CD4-positive, alpha-beta T cell (primary cell): ENCODE measurements at regions not wholly inside any gene's neighbourhood (a gene's known extent, or its start where the extent isn't known, plus 50 kb on each side); places are given as distances from the start of the nearest gene placed in this dataset.

Experiments
- ATAC-seq: fragments of 200-7000 bp; cut with Tn5 transposase; one replicate; pipeline ENCODE4 v1.10.0; 2022; ENCODE audit warnings: mild to moderate bottlenecking; ENCODE audit not compliant: poor library complexity
- CTCF ChIA-PET: fragments of 350-600 bp; sonication (Branson Sonifier 250); formaldehyde crosslinking; loops from one replicate; lab custom pipeline; 2021; ENCODE audit warnings: antibody characterized with exemption, inconsistent platforms; lab: Charles Lee
- POLR2A ChIA-PET: fragments of 350-600 bp; sonication (Branson Sonifier 250); formaldehyde crosslinking; loops from one replicate; lab custom pipeline; 2021; ENCODE audit warnings: antibody characterized with exemption, inconsistent platforms; lab: Charles Lee
- DNase-seq, 14 experiments: peaks; one replicate each; pipeline ENCODE4 v3.0.0-alpha.2; 2013 to 2020; ENCODE audit warnings: mixed read lengths in 2 of 14
- H3K27ac ChIP-seq, 2 donors: one replicate each; pipeline versions ENCODE4 v1.5.1 to v1.7.0; 2013; ENCODE audit warnings: low read length in 2 of 2, low read depth in 1 of 2, mild to moderate bottlenecking in 1 of 2
- H3K27me3 ChIP-seq, 2 experiments: 1 replicate in 1 of 2; 2 replicates in 1 of 2; pipeline versions ENCODE4 v1.6.1 to v1.7.0; 2013; ENCODE audit warnings: low read length in 2 of 2, control low read depth in 1 of 2, mild to moderate bottlenecking in 1 of 2, moderate library complexity in 1 of 2; ENCODE audit not compliant: insufficient read depth in 2 of 2, control insufficient read depth in 1 of 2
- H3K36me3 ChIP-seq: one replicate; pipeline ENCODE4 v1.6.1; 2013; ENCODE audit warnings: low read length, control low read depth; ENCODE audit not compliant: insufficient read depth
- H3K4me1 ChIP-seq: one replicate; pipeline ENCODE4 v1.6.1; 2013; ENCODE audit warnings: low read length, control low read depth; ENCODE audit not compliant: insufficient read depth
- H3K4me3 ChIP-seq: one replicate; pipeline ENCODE4 v1.5.1; 2013; ENCODE audit warnings: mild to moderate bottlenecking, low read length, moderate library complexity
- H3K9me3 ChIP-seq, 2 experiments: 1 replicate in 1 of 2; 2 replicates in 1 of 2; pipeline versions ENCODE4 v1.6.1 to v1.7.0; 2013; ENCODE audit warnings: low read length in 2 of 2, mild to moderate bottlenecking in 2 of 2, control low read depth in 1 of 2, moderate library complexity in 1 of 2; ENCODE audit not compliant: control insufficient read depth in 1 of 2, insufficient read depth in 1 of 2
- H3K27ac Mint-ChIP-seq: one replicate; pipeline ENCODE4 v1.8.0; 2020; ENCODE audit warnings: mixed read lengths
- H3K27me3 Mint-ChIP-seq: one replicate; pipeline ENCODE4 v1.8.0; 2021; ENCODE audit warnings: mixed read lengths
- H3K36me3 Mint-ChIP-seq: one replicate; pipeline ENCODE4 v1.8.0; 2021; ENCODE audit warnings: low read depth, mixed read lengths
- H3K4me1 Mint-ChIP-seq: one replicate; pipeline ENCODE4 v1.8.0; 2021; ENCODE audit warnings: low read depth, mixed read lengths
- H3K4me3 Mint-ChIP-seq: one replicate; pipeline ENCODE4 v1.8.0; 2020; ENCODE audit warnings: mild to moderate bottlenecking, mixed read lengths
- H3K9me3 Mint-ChIP-seq: one replicate; pipeline ENCODE4 v1.8.0; 2020; ENCODE audit warnings: mixed read lengths
- intact Hi-C, 2 experiments: fragments of 100-400 bp; cut with DNase I in 1 of 2; cut with micrococcal nuclease in 1 of 2; formaldehyde crosslinking; loops; one replicate each; pipeline versions ENCODE4 v1.15.1 to v1.9.0; 2023 to 2025; cut with DNase I, micrococcal nuclease
- TF ChIP-seq, protein P1 (sequence below): fragments of 200-600 bp; IDR thresholded peaks from one replicate; pipeline ENCODE4 v1.8.0; 2022; ENCODE audit warnings: antibody characterized with exemption, mild to moderate bottlenecking

- Mint-ChIP-seq H3K9me3 (no peaks in the 10 kb centered on the region), H3K36me3 (no peaks in the 10 kb centered on the region), H3K27me3 (no peaks in the 10 kb centered on the region), H3K27ac (no peak overlapping the region), H3K4me1 (no peaks in the 10 kb centered on the region), H3K4me3 (no peak overlapping the region)
- H3K4me1 ChIP-seq, result no peaks in the 10 kb centered on the region
- H3K36me3 ChIP-seq, result no peaks in the 10 kb centered on the region
- TF ChIP-seq, protein P1, sequence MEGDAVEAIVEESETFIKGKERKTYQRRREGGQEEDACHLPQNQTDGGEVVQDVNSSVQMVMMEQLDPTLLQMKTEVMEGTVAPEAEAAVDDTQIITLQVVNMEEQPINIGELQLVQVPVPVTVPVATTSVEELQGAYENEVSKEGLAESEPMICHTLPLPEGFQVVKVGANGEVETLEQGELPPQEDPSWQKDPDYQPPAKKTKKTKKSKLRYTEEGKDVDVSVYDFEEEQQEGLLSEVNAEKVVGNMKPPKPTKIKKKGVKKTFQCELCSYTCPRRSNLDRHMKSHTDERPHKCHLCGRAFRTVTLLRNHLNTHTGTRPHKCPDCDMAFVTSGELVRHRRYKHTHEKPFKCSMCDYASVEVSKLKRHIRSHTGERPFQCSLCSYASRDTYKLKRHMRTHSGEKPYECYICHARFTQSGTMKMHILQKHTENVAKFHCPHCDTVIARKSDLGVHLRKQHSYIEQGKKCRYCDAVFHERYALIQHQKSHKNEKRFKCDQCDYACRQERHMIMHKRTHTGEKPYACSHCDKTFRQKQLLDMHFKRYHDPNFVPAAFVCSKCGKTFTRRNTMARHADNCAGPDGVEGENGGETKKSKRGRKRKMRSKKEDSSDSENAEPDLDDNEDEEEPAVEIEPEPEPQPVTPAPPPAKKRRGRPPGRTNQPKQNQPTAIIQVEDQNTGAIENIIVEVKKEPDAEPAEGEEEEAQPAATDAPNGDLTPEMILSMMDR, result no peak
- intact Hi-C loops, result no loop called here
- ATAC-seq (no peak), DNase-seq (no peak)
- no peaks in the 10 kb centered on the region for H3K27me3 ChIP-seq
- POLR2A ChIA-PET, result no interaction called here
- no peak overlapping the region for H3K27ac ChIP-seq
- no peak overlapping the region for H3K4me3 ChIP-seq
- CTCF ChIA-PET, result no interaction called here
- H3K9me3 ChIP-seq, result peaks cover 0 to 5% of the 10 kb centered on the region in 2 experiments
Measured at GRCh38 chr3:182201456-182202168, 489.9 kb downstream of the SOX2 start.

DNA sequence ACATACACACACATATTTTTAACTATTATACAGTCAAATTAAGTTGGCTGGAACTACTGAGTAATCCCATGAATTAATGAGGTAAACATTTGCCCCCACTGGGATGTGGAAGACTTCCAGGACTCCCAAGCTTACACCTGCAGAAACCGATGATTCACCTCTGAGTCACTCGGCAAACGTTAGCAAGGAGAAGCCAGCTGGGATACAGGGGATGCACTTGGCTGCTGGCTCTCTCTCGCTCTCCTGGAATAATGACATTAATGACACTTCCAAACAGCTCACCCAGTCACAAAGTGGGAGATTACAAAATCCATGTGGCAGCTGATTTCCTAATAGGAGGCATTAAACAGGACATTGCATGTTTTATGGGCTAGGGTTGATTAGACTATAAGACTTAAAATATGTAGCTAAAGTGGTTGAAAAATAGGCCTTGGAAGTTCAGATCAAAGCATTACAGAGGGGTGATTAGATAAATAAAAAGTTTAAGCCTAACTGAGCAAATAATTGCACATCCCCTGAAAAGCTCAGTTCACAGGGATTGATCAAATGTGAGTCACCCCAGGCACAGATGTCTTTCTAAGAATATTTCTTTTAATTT lies 500.9 kb downstream of the SOX2 start:
- Histone ChIP-seq H3K9me3 (no peaks in the 10 kb centered on the region), H3K27ac (no peak overlapping the region), H3K4me3 (no peak overlapping the region), H3K27me3 (peaks cover 0 to 3% of the 10 kb centered on the region in 2 experiments), H3K36me3 (no peaks in the 10 kb centered on the region), H3K4me1 (no peaks in the 10 kb centered on the region)
- no peaks in the 10 kb centered on the region for H3K36me3 Mint-ChIP-seq
- ChIA-PET CTCF (no interaction called here), POLR2A (no interaction called here)
- intact Hi-C loops, result no loop called here
- no peaks in the 10 kb centered on the region for H3K4me1 Mint-ChIP-seq
- no peak for ATAC-seq
- H3K4me3 Mint-ChIP-seq, result no peak overlapping the region
- no peak overlapping the region for H3K27ac Mint-ChIP-seq
- no peaks in the 10 kb centered on the region for H3K27me3 Mint-ChIP-seq
- no peak for DNase-seq
- TF ChIP-seq, protein P1, result no peak
- no peaks in the 10 kb centered on the region for H3K9me3 Mint-ChIP-seq

DNA sequence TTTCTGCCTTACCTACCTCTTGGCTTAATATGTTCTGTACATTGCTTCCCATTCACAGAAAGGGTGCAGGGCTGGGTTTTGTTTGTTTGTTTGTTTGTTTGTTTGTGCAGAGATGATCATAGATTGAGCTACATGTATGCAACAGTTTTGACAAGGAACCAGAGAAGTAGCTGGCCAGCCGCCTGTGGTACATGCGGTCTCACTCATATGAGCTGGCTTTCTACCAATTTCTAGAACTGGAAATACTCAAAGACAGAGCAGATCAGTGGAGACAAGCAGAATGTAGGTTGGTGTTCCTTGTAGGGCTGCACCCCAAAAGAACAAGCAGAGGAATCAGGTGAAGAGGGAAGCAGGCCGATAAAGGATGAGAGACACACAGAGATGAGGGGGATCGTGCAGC lies 502.7 kb downstream of the SOX2 start:
- ATAC-seq, result no peak
- ChIA-PET CTCF (no interaction called here), POLR2A (no interaction called here)
- Mint-ChIP-seq H3K36me3 (no peaks in the 10 kb centered on the region), H3K9me3 (no peaks in the 10 kb centered on the region), H3K4me1 (no peaks in the 10 kb centered on the region), H3K27me3 (no peaks in the 10 kb centered on the region), H3K4me3 (no peak overlapping the region), H3K27ac (no peak overlapping the region)
- Histone ChIP-seq H3K36me3 (no peaks in the 10 kb centered on the region), H3K27me3 (peaks cover 0 to 3% of the 10 kb centered on the region in 2 experiments), H3K4me1 (no peaks in the 10 kb centered on the region), H3K9me3 (no peaks in the 10 kb centered on the region), H3K4me3 (no peak overlapping the region), H3K27ac (no peak overlapping the region)
- TF ChIP-seq, protein P1, result no peak
- intact Hi-C loops, result no loop called here
- no peak for DNase-seq
